Neural crest cell (in vitro differentiated cells): ENCODE measurements at regions not wholly inside any gene's neighbourhood (a gene's known extent, or its start where the extent isn't known, plus 50 kb on each side); places are given as distances from the start of the nearest gene placed in this dataset.

ENCODE experiments used
- DNase-seq: peaks from one replicate; pipeline ENCODE4 v3.0.0; 2021; ENCODE audit warnings: low read depth, mixed read lengths, low spot score
- H3K27ac Mint-ChIP-seq: one replicate; pipeline ENCODE4 v1.8.0; 2021; ENCODE audit warnings: mild to moderate bottlenecking, mixed read lengths; ENCODE audit not compliant: unreplicated experiment
- H3K27me3 Mint-ChIP-seq: 2 replicates; pipeline ENCODE4 v1.8.0; 2021; ENCODE audit warnings: low read depth, mild to moderate bottlenecking, mixed read lengths
- H3K36me3 Mint-ChIP-seq: 2 replicates; pipeline ENCODE4 v1.8.0; 2021; ENCODE audit warnings: low read depth, mild to moderate bottlenecking, mixed read lengths
- H3K4me1 Mint-ChIP-seq: 2 replicates; pipeline ENCODE4 v1.8.0; 2021; ENCODE audit warnings: mixed read lengths
- H3K4me3 Mint-ChIP-seq: one replicate; pipeline ENCODE4 v1.8.0; 2021; ENCODE audit warnings: mild to moderate bottlenecking, mixed read lengths
- H3K9me3 Mint-ChIP-seq: 2 replicates; pipeline ENCODE4 v1.8.0; 2021; ENCODE audit warnings: mixed read lengths
- TF ChIP-seq, protein P1 (sequence below): fragments of 200-600 bp; sonication (generic); conservative IDR thresholded peaks from 2 replicates; pipeline ENCODE4 v1.5.0; 2021; ENCODE audit warnings: antibody characterized with exemption, mild to moderate bottlenecking

DNA sequence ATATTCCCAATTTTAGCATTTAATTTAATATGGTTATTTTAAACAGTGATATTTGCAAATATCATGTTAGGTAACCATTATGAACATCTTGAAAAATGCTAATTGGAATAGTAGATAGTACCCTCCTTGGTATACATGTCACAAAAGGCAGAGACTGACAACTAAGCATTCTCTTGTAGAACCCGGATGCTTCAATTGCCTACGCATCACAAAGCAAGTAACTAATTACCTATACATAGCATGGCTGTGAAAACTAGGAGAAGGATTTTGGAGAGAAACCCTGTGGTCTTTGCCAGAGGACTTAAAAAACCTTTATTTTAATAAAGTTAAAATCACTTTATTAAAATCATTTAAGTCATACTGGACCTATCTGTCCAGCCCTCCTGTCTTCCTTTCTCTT, 764.1 kb upstream of the TENM3 start:
- no peak overlapping the region for H3K27ac Mint-ChIP-seq

DNA sequence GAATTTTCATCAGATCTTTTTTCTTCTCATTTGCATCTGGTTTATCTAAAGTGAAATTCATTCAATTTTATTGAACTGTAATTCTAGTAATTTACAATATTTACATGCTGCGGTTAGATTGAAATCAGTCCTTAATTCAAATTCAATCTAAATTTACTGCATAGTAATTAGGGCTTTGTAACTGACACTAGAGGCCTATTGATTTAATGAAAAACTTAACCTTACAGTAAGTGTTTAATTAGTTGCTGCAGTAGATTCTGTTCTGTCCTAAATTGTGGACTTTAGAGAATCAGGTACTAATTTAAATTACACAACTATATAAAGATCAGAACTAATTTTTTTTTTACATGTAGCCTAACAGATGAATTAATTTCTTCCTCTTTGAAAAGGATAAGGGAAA, 758.8 kb upstream of the TENM3 start:
- Mint-ChIP-seq H3K9me3 (no peaks in the 10 kb centered on the region), H3K27me3 (no peaks in the 10 kb centered on the region), H3K4me1 (no peaks in the 10 kb centered on the region), H3K27ac (no peak overlapping the region), H3K4me3 (no peak overlapping the region), H3K36me3 (no peaks in the 10 kb centered on the region)
- TF ChIP-seq, protein P1, sequence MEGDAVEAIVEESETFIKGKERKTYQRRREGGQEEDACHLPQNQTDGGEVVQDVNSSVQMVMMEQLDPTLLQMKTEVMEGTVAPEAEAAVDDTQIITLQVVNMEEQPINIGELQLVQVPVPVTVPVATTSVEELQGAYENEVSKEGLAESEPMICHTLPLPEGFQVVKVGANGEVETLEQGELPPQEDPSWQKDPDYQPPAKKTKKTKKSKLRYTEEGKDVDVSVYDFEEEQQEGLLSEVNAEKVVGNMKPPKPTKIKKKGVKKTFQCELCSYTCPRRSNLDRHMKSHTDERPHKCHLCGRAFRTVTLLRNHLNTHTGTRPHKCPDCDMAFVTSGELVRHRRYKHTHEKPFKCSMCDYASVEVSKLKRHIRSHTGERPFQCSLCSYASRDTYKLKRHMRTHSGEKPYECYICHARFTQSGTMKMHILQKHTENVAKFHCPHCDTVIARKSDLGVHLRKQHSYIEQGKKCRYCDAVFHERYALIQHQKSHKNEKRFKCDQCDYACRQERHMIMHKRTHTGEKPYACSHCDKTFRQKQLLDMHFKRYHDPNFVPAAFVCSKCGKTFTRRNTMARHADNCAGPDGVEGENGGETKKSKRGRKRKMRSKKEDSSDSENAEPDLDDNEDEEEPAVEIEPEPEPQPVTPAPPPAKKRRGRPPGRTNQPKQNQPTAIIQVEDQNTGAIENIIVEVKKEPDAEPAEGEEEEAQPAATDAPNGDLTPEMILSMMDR: no peak
- no peak for DNase-seq

More for the DNA sequence above, 764.1 kb upstream of the TENM3 start:
- Mint-ChIP-seq H3K4me1 (peaks cover 13% of the 10 kb centered on the region), H3K36me3 (no peaks in the 10 kb centered on the region), H3K9me3 (no peaks in the 10 kb centered on the region), H3K27me3 (no peaks in the 10 kb centered on the region), H3K4me3 (no peak overlapping the region)
- TF ChIP-seq, protein P1: no peak
- DNase-seq: no peak

DNA sequence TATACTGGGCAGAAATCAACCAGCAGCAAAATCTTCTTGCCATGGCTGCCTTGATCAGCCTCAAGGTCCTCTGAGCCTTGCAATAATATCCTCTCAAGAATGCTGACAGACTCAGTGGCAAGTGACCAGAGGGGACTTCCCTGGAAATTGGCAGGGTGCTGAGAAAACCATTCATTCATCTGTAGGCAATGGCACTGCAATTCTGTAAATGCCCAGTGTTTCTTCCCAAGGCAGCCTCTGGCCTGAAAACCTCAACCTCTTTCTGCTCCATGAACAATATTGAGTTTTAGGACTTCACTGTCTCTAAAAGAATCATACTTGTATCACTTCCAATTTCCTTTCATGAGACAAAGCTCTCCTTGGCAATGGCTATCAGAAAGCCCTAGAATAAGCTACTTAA, 754.3 kb upstream of the TENM3 start:
- TF ChIP-seq, protein P1: no peak
- H3K4me3 Mint-ChIP-seq: no peak overlapping the region
- no peaks in the 10 kb centered on the region for H3K9me3 Mint-ChIP-seq
- H3K4me1 Mint-ChIP-seq: no peaks in the 10 kb centered on the region
- no peaks in the 10 kb centered on the region for H3K36me3 Mint-ChIP-seq
- H3K27me3 Mint-ChIP-seq: no peaks in the 10 kb centered on the region
- DNase-seq: no peak
- no peak overlapping the region for H3K27ac Mint-ChIP-seq

DNA sequence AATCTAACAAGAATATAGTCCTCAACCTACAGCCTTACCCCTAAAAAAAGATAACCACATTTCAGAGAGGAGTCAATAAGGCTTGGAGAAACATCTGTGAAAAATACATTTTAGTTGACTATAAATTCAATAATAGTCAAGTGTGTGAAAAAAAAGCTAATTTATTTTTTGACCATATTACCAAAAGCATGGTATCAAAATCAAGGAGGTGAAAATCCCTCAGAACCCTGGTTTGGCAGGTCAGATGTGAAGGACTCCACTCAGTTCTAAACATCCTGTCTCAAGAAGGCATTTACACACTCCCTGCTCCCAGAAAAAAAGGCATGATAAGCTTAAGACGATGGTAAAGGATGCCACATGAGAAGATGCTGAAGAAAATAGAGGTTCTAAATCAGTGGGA, 745.1 kb upstream of the TENM3 start:
- Mint-ChIP-seq H3K27ac (no peak overlapping the region), H3K27me3 (no peaks in the 10 kb centered on the region), H3K4me1 (no peaks in the 10 kb centered on the region), H3K4me3 (no peak overlapping the region), H3K9me3 (peaks cover 5% of the 10 kb centered on the region), H3K36me3 (peaks cover 2% of the 10 kb centered on the region)
- TF ChIP-seq, protein P1: no peak
- DNase-seq: no peak

DNA sequence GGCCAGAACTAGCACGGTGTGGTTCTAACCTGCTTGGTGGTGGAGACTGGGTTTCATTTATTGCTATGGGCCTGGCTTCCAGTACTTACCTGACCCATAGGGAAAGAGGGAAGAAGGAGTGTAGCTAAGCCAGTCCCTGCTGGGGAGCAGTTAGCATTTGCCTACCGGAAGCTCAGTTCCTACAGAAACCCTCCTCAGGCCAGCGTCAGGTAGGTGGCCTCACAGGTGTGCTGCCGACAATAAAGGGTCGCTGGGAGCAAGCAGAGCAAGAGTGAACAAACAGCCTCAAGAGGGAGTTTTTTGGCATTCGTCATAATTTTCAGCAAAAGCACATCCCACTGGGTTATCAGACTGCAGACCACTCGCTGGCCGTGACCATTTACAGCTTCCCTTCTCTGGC, 740.6 kb upstream of the TENM3 start:
- DNase-seq: no peak
- no peak overlapping the region for H3K4me3 Mint-ChIP-seq

More for the DNA sequence above, 740.6 kb upstream of the TENM3 start:
- Mint-ChIP-seq H3K27me3 (peaks cover 3% of the 10 kb centered on the region), H3K27ac (no peak overlapping the region), H3K9me3 (peaks cover 3% of the 10 kb centered on the region), H3K36me3 (peaks cover 2% of the 10 kb centered on the region), H3K4me1 (peaks cover 24% of the 10 kb centered on the region)
- TF ChIP-seq, protein P1: no peak
